MM.1S (cell line): ENCODE measurements at regions not wholly inside any gene's neighbourhood (a gene's known extent, or its start where the extent isn't known, plus 50 kb on each side); places are given as distances from the start of the nearest gene placed in this dataset.

Source experiments
- DNase-seq: peaks from one replicate; pipeline ENCODE4 v3.0.0-alpha.2; 2015
- H2AFZ ChIP-seq: fragments of 300-600 bp; sonication (generic); 2 replicates; pipeline ENCODE4 v1.6.0; 2016; ENCODE audit warnings: antibody characterized with exemption, low read length
- H3F3A ChIP-seq: fragments of 300-600 bp; sonication (generic); 2 replicates; pipeline ENCODE4 v1.6.1; 2016; ENCODE audit warnings: mild to moderate bottlenecking, antibody characterized with exemption, low read length, moderate library complexity, mixed read lengths; ENCODE audit not compliant: insufficient read depth
- H3K27ac ChIP-seq: fragments of 300-600 bp; sonication (generic); 2 replicates; pipeline ENCODE4 v1.5.1; 2016; ENCODE audit warnings: mild to moderate bottlenecking, low read length
- H3K27me3 ChIP-seq: fragments of 300-600 bp; sonication (generic); replicated peaks from 2 replicates; pipeline ENCODE4 v1.6.0; 2016; ENCODE audit warnings: low read length; ENCODE audit not compliant: insufficient read depth
- H3K36me3 ChIP-seq: fragments of 300-600 bp; sonication (generic); replicated peaks from 2 replicates; pipeline ENCODE4 v1.6.1; 2016; ENCODE audit warnings: mild to moderate bottlenecking, low read length, mixed read lengths; ENCODE audit not compliant: insufficient read depth
- H3K4me1 ChIP-seq: fragments of 300-600 bp; sonication (generic); 2 replicates; pipeline ENCODE4 v1.6.1; 2016; ENCODE audit warnings: low read length, mixed read lengths
- H3K4me2 ChIP-seq: fragments of 300-600 bp; sonication (generic); 2 replicates; pipeline ENCODE4 v1.6.0; 2016; ENCODE audit warnings: low read depth, low read length
- H3K4me3 ChIP-seq: fragments of 300-600 bp; sonication (generic); 2 replicates; pipeline ENCODE4 v1.5.1; 2016; ENCODE audit warnings: low read length, mixed read lengths
- H3K79me2 ChIP-seq: fragments of 300-600 bp; sonication (generic); 2 replicates; pipeline ENCODE4 v1.6.1; 2016; ENCODE audit warnings: mixed run types, low read length, mixed read lengths
- H3K9ac ChIP-seq: fragments of 300-600 bp; sonication (generic); 2 replicates; pipeline ENCODE4 v1.6.1; 2016; ENCODE audit warnings: low read length, mixed read lengths
- H3K9me2 ChIP-seq: fragments of 300-600 bp; sonication (generic); replicated peaks from 2 replicates; pipeline ENCODE4 v1.6.1; 2016; ENCODE audit warnings: mild to moderate bottlenecking, low read length, mixed read lengths; ENCODE audit not compliant: insufficient read depth
- H3K9me3 ChIP-seq: fragments of 300-600 bp; sonication (generic); replicated peaks from 2 replicates; pipeline ENCODE4 v1.6.1; 2016; ENCODE audit warnings: mild to moderate bottlenecking, low read length, mixed read lengths; ENCODE audit not compliant: insufficient read depth
- H4K20me1 ChIP-seq: fragments of 300-600 bp; sonication (generic); 2 replicates; pipeline ENCODE4 v1.6.1; 2016; ENCODE audit warnings: mild to moderate bottlenecking, low read length, moderate library complexity, mixed read lengths; ENCODE audit not compliant: insufficient read depth
- EZH2 ChIP-seq: fragments of 300-600 bp; sonication (generic); optimal IDR thresholded peaks from 2 replicates; pipeline ENCODE3; 2017; ENCODE audit warnings: low read depth, mild to moderate bottlenecking, antibody characterized with exemption, low read length, mixed read lengths
- EZH2phosphoT487 ChIP-seq: fragments of 300-600 bp; sonication (generic); IDR thresholded peaks from 2 replicates; pipeline ENCODE4 v1.6.1; 2018; ENCODE audit warnings: antibody characterized with exemption, low read length
- TF ChIP-seq, protein P1 (sequence below): fragments of 300-600 bp; sonication (generic); IDR thresholded peaks from 2 replicates; pipeline ENCODE4 v1.5.1; 2016; ENCODE audit warnings: antibody characterized with exemption, low read length, mixed read lengths

DNA sequence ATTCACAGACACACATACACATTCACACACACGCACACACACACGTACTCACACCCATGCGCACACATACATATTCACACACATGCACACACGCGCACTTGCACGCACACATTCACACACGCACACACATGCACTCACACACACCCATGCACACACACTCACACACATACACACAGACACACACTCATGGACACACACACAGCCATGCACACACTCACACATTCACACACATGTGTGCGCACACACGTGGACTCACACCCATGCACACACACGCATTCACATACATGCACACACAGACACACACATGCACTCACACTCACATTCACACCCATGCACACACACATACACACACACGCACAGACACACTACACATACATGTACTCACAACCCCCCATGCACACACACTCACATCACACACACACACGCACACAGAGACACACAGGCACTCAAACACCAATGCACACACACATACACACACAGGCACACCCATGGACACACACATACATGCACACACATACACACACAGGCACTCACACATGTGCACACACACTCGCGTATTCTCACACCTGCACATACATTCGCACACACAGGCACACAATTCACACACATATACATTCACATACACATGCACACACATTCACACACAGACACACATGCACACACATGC lies 589.1 kb downstream of the PTPRU start:
- no peaks in the 10 kb centered on the region for H3K9me3 ChIP-seq
- no peaks in the 10 kb centered on the region for H3K4me1 ChIP-seq
- H3K4me3 ChIP-seq, result no peak overlapping the region
- H3K9ac ChIP-seq, result no peak overlapping the region
- H4K20me1 ChIP-seq, result no peaks in the 10 kb centered on the region
- H2AFZ ChIP-seq, result no peak overlapping the region
- no peak overlapping the region for H3K4me2 ChIP-seq
- H3K9me2 ChIP-seq, result no peaks in the 10 kb centered on the region
- DNase-seq, result no peak
- H3K79me2 ChIP-seq, result no peaks in the 10 kb centered on the region
- no peak overlapping the region for H3K27ac ChIP-seq
- H3F3A ChIP-seq, result no peaks in the 10 kb centered on the region
- peaks cover 86% of the 10 kb centered on the region for H3K27me3 ChIP-seq
- no peaks in the 10 kb centered on the region for H3K36me3 ChIP-seq
- TF ChIP-seq, protein P1, sequence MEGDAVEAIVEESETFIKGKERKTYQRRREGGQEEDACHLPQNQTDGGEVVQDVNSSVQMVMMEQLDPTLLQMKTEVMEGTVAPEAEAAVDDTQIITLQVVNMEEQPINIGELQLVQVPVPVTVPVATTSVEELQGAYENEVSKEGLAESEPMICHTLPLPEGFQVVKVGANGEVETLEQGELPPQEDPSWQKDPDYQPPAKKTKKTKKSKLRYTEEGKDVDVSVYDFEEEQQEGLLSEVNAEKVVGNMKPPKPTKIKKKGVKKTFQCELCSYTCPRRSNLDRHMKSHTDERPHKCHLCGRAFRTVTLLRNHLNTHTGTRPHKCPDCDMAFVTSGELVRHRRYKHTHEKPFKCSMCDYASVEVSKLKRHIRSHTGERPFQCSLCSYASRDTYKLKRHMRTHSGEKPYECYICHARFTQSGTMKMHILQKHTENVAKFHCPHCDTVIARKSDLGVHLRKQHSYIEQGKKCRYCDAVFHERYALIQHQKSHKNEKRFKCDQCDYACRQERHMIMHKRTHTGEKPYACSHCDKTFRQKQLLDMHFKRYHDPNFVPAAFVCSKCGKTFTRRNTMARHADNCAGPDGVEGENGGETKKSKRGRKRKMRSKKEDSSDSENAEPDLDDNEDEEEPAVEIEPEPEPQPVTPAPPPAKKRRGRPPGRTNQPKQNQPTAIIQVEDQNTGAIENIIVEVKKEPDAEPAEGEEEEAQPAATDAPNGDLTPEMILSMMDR, result no peak
- TF ChIP-seq EZH2phosphoT487 (no peak), EZH2 (no peak)

DNA sequence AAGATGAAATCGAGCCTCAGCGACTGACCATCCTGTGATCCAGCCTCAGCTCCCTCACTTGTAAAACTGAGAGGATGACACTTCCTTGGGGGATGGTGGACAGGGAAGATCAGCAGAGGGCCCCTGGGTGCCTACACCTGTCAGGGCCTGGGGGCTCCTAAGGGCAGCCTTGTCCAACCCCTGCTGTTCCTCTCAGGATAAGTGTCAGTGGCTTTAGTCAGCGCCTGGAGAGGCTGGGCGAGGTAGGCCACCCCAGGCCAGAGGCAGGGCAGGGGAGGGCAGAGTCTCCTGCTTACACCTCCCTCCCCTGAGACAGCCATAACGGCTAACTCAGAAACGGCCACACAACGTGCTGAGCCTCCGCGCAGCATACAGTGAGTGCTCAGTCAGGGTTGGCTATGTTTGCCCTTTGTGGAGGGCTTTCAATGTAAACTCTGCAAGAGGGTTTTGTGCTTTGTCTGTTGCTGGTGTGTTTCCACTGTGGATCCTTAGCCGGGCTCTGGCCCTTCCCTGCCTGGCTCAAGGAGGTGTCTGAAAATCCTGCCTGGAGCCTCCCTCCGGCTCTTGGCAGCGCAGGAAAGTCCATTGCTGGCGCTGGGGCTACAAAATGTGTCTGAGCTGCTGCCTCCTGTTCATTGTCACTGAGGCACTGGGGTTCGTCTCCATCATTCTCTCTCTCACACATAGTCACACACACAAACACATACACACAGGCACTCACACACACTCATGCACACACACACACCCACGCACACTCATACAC lies 588.4 kb downstream of the PTPRU start:
- H4K20me1 ChIP-seq, result no peaks in the 10 kb centered on the region
- no peak overlapping the region for H3K4me2 ChIP-seq
- H3F3A ChIP-seq, result no peaks in the 10 kb centered on the region
- no peak for DNase-seq
- H3K4me1 ChIP-seq, result no peaks in the 10 kb centered on the region
- H3K36me3 ChIP-seq, result no peaks in the 10 kb centered on the region
- H3K4me3 ChIP-seq, result no peak overlapping the region
- no peak overlapping the region for H3K9ac ChIP-seq
- no peaks in the 10 kb centered on the region for H3K9me2 ChIP-seq
- H3K27ac ChIP-seq, result no peak overlapping the region
- peaks cover 86% of the 10 kb centered on the region for H3K27me3 ChIP-seq
- H3K79me2 ChIP-seq, result no peaks in the 10 kb centered on the region
- TF ChIP-seq, protein P1, result no peak
- TF ChIP-seq EZH2 (no peak), EZH2phosphoT487 (no peak)
- no peak overlapping the region for H2AFZ ChIP-seq
- H3K9me3 ChIP-seq, result no peaks in the 10 kb centered on the region

DNA sequence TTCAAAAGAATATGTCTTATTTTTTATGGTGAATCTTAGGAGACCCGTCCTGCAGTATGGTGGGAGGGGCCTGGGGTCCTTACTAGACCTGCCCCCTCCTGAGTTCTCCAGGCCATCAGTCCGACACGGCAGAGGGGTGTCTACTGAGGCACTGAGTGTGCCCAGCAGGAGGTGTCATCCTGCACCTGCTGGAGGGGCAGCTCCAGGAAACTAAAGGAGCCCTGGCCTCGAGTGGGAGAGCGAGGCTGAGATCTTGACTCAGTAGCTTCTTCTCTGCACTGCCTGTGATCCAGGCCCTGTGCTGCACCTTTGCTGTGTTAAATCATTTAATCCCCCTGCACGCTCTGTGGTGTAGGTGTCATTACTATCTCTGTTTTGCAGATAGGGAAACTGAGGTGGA lies 587.7 kb downstream of the PTPRU start:
- no peaks in the 10 kb centered on the region for H3K9me2 ChIP-seq
- H3K4me3 ChIP-seq, result no peak overlapping the region
- H3K9ac ChIP-seq, result no peak overlapping the region
- TF ChIP-seq EZH2 (no peak), EZH2phosphoT487 (no peak)
- TF ChIP-seq, protein P1, result no peak
- H3K79me2 ChIP-seq, result no peaks in the 10 kb centered on the region
- H4K20me1 ChIP-seq, result no peaks in the 10 kb centered on the region
- H3K27ac ChIP-seq, result no peak overlapping the region
- H3K9me3 ChIP-seq, result no peaks in the 10 kb centered on the region
- no peaks in the 10 kb centered on the region for H3K4me1 ChIP-seq
- no peak for DNase-seq
- H3K36me3 ChIP-seq, result no peaks in the 10 kb centered on the region
- H3F3A ChIP-seq, result no peaks in the 10 kb centered on the region
- peaks cover 86% of the 10 kb centered on the region for H3K27me3 ChIP-seq
- H2AFZ ChIP-seq, result no peak overlapping the region
- no peak overlapping the region for H3K4me2 ChIP-seq
